Sigmoid colon (tissue), 6 donors: ENCODE measurements at regions not wholly inside any gene's neighbourhood (a gene's known extent, or its start where the extent isn't known, plus 50 kb on each side); places are given as distances from the start of the nearest gene placed in this dataset.

ENCODE experiments used
- DNase-seq: peaks from one replicate; pipeline ENCODE4 v3.0.0-alpha.2; 2019
- H3K27ac ChIP-seq, 4 donors: fragments of 200-600 bp; sonication (generic); one replicate each; pipeline ENCODE4 v1.5.1; 2016 to 2019; ENCODE audit warnings: mild to moderate bottlenecking in 1 of 4
- H3K27me3 ChIP-seq, 3 donors: fragments of 200-600 bp; sonication (generic); one replicate each; pipeline ENCODE4 v1.5.1; 2019; ENCODE audit warnings: mild to moderate bottlenecking in 1 of 3
- H3K36me3 ChIP-seq, 4 donors: fragments of 200-600 bp; sonication (generic); one replicate each; pipeline ENCODE4 v1.5.1; 2016 to 2019
- H3K4me1 ChIP-seq, 4 donors: fragments of 200-600 bp; sonication (generic); one replicate each; pipeline ENCODE4 v1.5.1; 2017 to 2019
- H3K4me3 ChIP-seq, 4 donors: fragments of 200-600 bp; sonication (generic); one replicate each; pipeline ENCODE4 v1.5.1; 2017 to 2019; ENCODE audit warnings: mild to moderate bottlenecking in 2 of 4, moderate library complexity in 1 of 4
- H3K9me3 ChIP-seq, 4 donors: fragments of 200-600 bp in 3 of 4; sonication (generic) in 3 of 4; one replicate each; pipeline versions ENCODE4 v1.5.1 to v1.6.1; 2013 to 2019
- CTCF ChIP-seq, 4 experiments: fragments of 450-650 bp in 3 of 4; fragments of 200-600 bp in 1 of 4; IDR thresholded peaks; one replicate each; pipeline ENCODE4 v1.5.1; 2016 to 2019; ENCODE audit warnings: antibody characterized with exemption in 4 of 4, mild to moderate bottlenecking in 3 of 4, moderate library complexity in 2 of 4
- EP300 ChIP-seq, 4 donors: sonication (generic); formaldehyde crosslinking; IDR thresholded peaks; one replicate each; pipeline ENCODE4 v1.6.1; 2017; ENCODE audit warnings: antibody characterized with exemption in 4 of 4
- POLR2A ChIP-seq, 2 donors: fragments of 450-650 bp; IDR thresholded peaks; one replicate each; pipeline ENCODE4 v1.6.1; 2016; ENCODE audit warnings: antibody characterized with exemption in 2 of 2, mild to moderate bottlenecking in 2 of 2, moderate library complexity in 2 of 2
- POLR2AphosphoS5 ChIP-seq, 4 donors: sonication (generic); formaldehyde crosslinking; IDR thresholded peaks; one replicate each; pipeline ENCODE4 v1.6.1; 2017; ENCODE audit warnings: antibody characterized with exemption in 4 of 4
- WGBS, 2 donors: extraction: QIAGEN DNeasy Blood & Tissue Kit; methylation state at CpG; one replicate each; pipeline ENCODE4 v1.1.7; 2013; 5-methylcytosine and 5-hydroxymethylcytosine counted together
- intact Hi-C: fragments of 100-400 bp; cut with DNase I; formaldehyde crosslinking; loops from one replicate; pipeline ENCODE4 v1.15.1; 2023
- donor health status: healthy with polysubstance abuse.
- donor health status: healthy.

DNA sequence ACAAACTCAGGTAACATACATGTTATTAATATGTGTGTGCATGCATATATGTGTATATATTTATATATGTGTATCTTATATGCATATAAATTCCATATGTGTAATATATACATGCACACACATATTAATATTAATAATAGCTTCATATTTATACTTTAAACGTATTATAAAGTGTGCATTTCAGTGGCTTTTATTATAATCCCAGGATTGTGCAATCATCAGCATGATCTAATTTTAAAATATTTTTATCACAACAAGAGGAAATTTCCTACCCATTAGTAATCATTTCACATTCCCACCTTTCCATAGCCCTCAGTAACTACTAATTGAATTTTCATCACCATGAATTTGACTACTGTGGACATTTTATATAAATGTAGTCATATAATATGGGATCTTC lies 2211.9 kb upstream of the TENM3 start:
- Histone ChIP-seq H3K9me3 (no peaks in the 10 kb centered on the region), H3K36me3 (no peaks in the 10 kb centered on the region), H3K4me1 (no peaks in the 10 kb centered on the region), H3K27ac (no peak overlapping the region), H3K27me3 (no peaks in the 10 kb centered on the region), H3K4me3 (no peak overlapping the region)
- TF ChIP-seq POLR2A (IDR thresholded peaks at IDR 0.05), result no peak
- TF ChIP-seq POLR2AphosphoS5 (IDR thresholded peaks at IDR 0.05), result no peak
- TF ChIP-seq EP300 (IDR thresholded peaks at IDR 0.05), result no peak
- no peak for TF ChIP-seq CTCF (IDR thresholded peaks at IDR 0.05)
- 86 to 88% methylated on average over 1 of the region's 1 CpG for WGBS, 2 donors
- no peak for DNase-seq
- intact Hi-C loops, result no loop called here

GRCh38 chr4:180041576-180041975 lies 2201.6 kb upstream of the TENM3 start:
- DNase-seq, result no peak
- 89 to 91% methylated on average over 1 of the region's 1 CpG for WGBS, 2 donors
- H3K27me3 ChIP-seq, result no peaks in the 10 kb centered on the region
- no peaks in the 10 kb centered on the region for H3K36me3 ChIP-seq
- H3K27ac ChIP-seq, result no peak overlapping the region
- no peaks in the 10 kb centered on the region for H3K4me1 ChIP-seq
- no peaks in the 10 kb centered on the region for H3K9me3 ChIP-seq
- no peak for TF ChIP-seq EP300 (IDR thresholded peaks at IDR 0.05)
- no peak for TF ChIP-seq CTCF (IDR thresholded peaks at IDR 0.05)
- TF ChIP-seq POLR2AphosphoS5 (IDR thresholded peaks at IDR 0.05), result no peak
- TF ChIP-seq POLR2A (IDR thresholded peaks at IDR 0.05), result no peak
- no peak overlapping the region for H3K4me3 ChIP-seq
- intact Hi-C loops, result no loop called here

GRCh38 chr4:180052629-180053028 lies 2190.6 kb upstream of the TENM3 start:
- H3K9me3 ChIP-seq, result no peaks in the 10 kb centered on the region
- H3K4me1 ChIP-seq, result peaks cover 0 to 4% (median under 1%) of the 10 kb centered on the region in 4 donors
- H3K27me3 ChIP-seq, result peaks cover 0 to 13% (median under 1%) of the 10 kb centered on the region in 3 donors
- 14 to 54% methylated on average over 7 of the region's 7 CpGs for WGBS, 2 donors
- H3K27ac ChIP-seq, result no peak overlapping the region
- TF ChIP-seq POLR2AphosphoS5 (IDR thresholded peaks at IDR 0.05) (no peak), EP300 (IDR thresholded peaks at IDR 0.05) (no peak), CTCF (IDR thresholded peaks at IDR 0.05) (no peak), POLR2A (IDR thresholded peaks at IDR 0.05) (no peak)
- H3K4me3 ChIP-seq, result no peak overlapping the region
- no peak for DNase-seq
- H3K36me3 ChIP-seq, result no peaks in the 10 kb centered on the region
- intact Hi-C loops, result no loop called here

- no peak overlapping the region for H3K4me3 ChIP-seq
- peaks cover 0 to 16% (median 12%) of the 10 kb centered on the region in 4 donors for H3K4me1 ChIP-seq
- H3K9me3 ChIP-seq, result no peaks in the 10 kb centered on the region
- intact Hi-C loops, result no loop called here
- H3K27ac ChIP-seq, result no peak overlapping the region
- H3K27me3 ChIP-seq, result peaks cover 6 to 25% (median 10%) of the 10 kb centered on the region in 3 donors
- no peaks in the 10 kb centered on the region for H3K36me3 ChIP-seq
- DNase-seq, result no peak
- WGBS, 2 donors, result 75 to 88% methylated on average over 4 of the region's 4 CpGs
- TF ChIP-seq POLR2A (IDR thresholded peaks at IDR 0.05) (no peak), CTCF (IDR thresholded peaks at IDR 0.05) (no peak), EP300 (IDR thresholded peaks at IDR 0.05) (no peak), POLR2AphosphoS5 (IDR thresholded peaks at IDR 0.05) (no peak)
Measured at GRCh38 chr4:180054291-180054690, 2188.9 kb upstream of the TENM3 start.

DNA sequence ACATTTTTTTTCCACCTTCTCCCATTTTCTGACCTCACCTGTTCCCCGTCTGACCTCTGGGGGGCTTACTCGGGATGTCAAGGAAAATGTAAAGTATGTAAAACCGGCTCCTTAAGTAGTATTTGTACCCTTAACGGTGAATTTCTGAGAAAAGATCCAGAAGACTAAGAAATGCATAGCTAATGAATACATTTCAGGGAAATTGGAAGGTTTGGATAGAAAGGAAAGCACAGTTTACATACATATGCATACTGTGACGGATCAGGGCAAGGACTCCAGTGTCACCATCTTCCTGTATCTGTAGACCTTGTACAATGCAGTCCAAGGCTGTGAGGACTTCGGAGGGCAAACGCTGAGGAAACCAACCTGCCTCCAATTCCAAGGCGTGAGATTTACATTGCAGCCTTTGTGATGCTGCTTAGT lies 2185.9 kb upstream of the TENM3 start:
- Histone ChIP-seq H3K4me3 (no peak overlapping the region), H3K36me3 (no peaks in the 10 kb centered on the region), H3K27ac (no peak overlapping the region), H3K4me1 (peaks cover 0 to 23% (median 21%) of the 10 kb centered on the region in 4 donors), H3K9me3 (no peaks in the 10 kb centered on the region), H3K27me3 (peaks cover 12 to 55% (median 17%) of the 10 kb centered on the region in 3 donors)
- intact Hi-C loops, result no loop called here
- TF ChIP-seq CTCF (IDR thresholded peaks at IDR 0.05) (no peak), EP300 (IDR thresholded peaks at IDR 0.05) (no peak), POLR2A (IDR thresholded peaks at IDR 0.05) (no peak), POLR2AphosphoS5 (IDR thresholded peaks at IDR 0.05) (no peak)
- no peak for DNase-seq
- 2 to 3% methylated on average over 8 of the region's 8 CpGs for WGBS, 2 donors
